Neuronal stem cell (in vitro differentiated cells): ENCODE measurements at regions not wholly inside any gene's neighbourhood (a gene's known extent, or its start where the extent isn't known, plus 50 kb on each side); places are given as distances from the start of the nearest gene placed in this dataset.

Source experiments
- DNase-seq: peaks from one replicate; pipeline ENCODE4 v3.0.0-alpha.2; 2013; ENCODE audit warnings: low spot score
- H2AFZ ChIP-seq: one replicate; pipeline ENCODE4 v1.6.1; 2013; ENCODE audit warnings: mild to moderate bottlenecking, low read length, inconsistent platforms
- H2AK5ac ChIP-seq: 2 replicates; pipeline ENCODE4 v1.6.1; 2013; ENCODE audit warnings: low read depth, mild to moderate bottlenecking, inconsistent platforms, low read length, moderate library complexity, mixed read lengths
- H2BK120ac ChIP-seq: 2 replicates; pipeline ENCODE4 v1.6.1; 2013; ENCODE audit warnings: low read depth, mild to moderate bottlenecking, inconsistent platforms, low read length, moderate library complexity, mixed read lengths
- H2BK12ac ChIP-seq: one replicate; pipeline ENCODE4 v1.6.1; 2013; ENCODE audit warnings: low read length, inconsistent platforms
- H2BK15ac ChIP-seq: 2 replicates; pipeline ENCODE4 v1.6.1; 2013; ENCODE audit warnings: mild to moderate bottlenecking, low read length, inconsistent platforms, mixed read lengths
- H2BK5ac ChIP-seq: one replicate; pipeline ENCODE4 v1.6.1; 2013; ENCODE audit warnings: inconsistent platforms, mild to moderate bottlenecking, low read length, moderate library complexity
- H3K14ac ChIP-seq: one replicate; pipeline ENCODE4 v1.6.1; 2013; ENCODE audit warnings: low read length, inconsistent platforms
- H3K18ac ChIP-seq: 2 replicates; pipeline ENCODE4 v1.6.1; 2013; ENCODE audit warnings: low read length, inconsistent platforms
- H3K23ac ChIP-seq: 2 replicates; pipeline ENCODE4 v1.6.1; 2013; ENCODE audit warnings: low read depth, mild to moderate bottlenecking, mixed read lengths, low read length, inconsistent platforms; ENCODE audit not compliant: poor library complexity
- H3K27ac ChIP-seq: replicated peaks from 3 replicates; pipeline ENCODE4 v1.5.1; 2013; ENCODE audit warnings: low read length, inconsistent platforms
- H3K27me3 ChIP-seq, 3 experiments: 2 replicates each; pipeline ENCODE4 v1.6.1; 2013; ENCODE audit warnings: low read length in 3 of 3, mild to moderate bottlenecking in 2 of 3, inconsistent platforms in 1 of 3, low read depth in 1 of 3, mixed read lengths in 1 of 3, moderate library complexity in 1 of 3; ENCODE audit not compliant: control insufficient read depth in 3 of 3, insufficient read depth in 3 of 3
- H3K36me3 ChIP-seq, 2 donors: replicated peaks in 1 of 2; 2 replicates each; pipeline ENCODE4 v1.6.1; 2013; ENCODE audit warnings: low read length in 2 of 2; ENCODE audit not compliant: control insufficient read depth in 2 of 2, insufficient read depth in 2 of 2
- H3K4ac ChIP-seq: 2 replicates; pipeline ENCODE4 v1.6.1; 2013; ENCODE audit warnings: inconsistent platforms, mild to moderate bottlenecking, low read length, moderate library complexity
- H3K4me1 ChIP-seq, 2 donors: 1 replicate in 1 of 2; 2 replicates in 1 of 2; pipeline ENCODE4 v1.6.1; 2013; ENCODE audit warnings: low read length in 2 of 2, low read depth in 1 of 2; ENCODE audit not compliant: control insufficient read depth in 2 of 2, insufficient read depth in 1 of 2
- H3K4me2 ChIP-seq: one replicate; pipeline ENCODE4 v1.6.1; 2013; ENCODE audit warnings: mild to moderate bottlenecking, low read length, inconsistent platforms; ENCODE audit not compliant: insufficient read depth, poor library complexity, severe bottlenecking
- H3K4me3 ChIP-seq, 2 donors: 2 replicates each; pipeline ENCODE4 v1.5.1; 2013; ENCODE audit warnings: low read length in 2 of 2, mild to moderate bottlenecking in 2 of 2, inconsistent platforms in 1 of 2, moderate library complexity in 1 of 2
- H3K79me1 ChIP-seq: one replicate; pipeline ENCODE4 v1.6.1; 2013; ENCODE audit warnings: low read depth, mild to moderate bottlenecking, inconsistent platforms, low read length, moderate library complexity
- H3K9ac ChIP-seq: one replicate; pipeline ENCODE4 v1.6.1; 2013; ENCODE audit warnings: mild to moderate bottlenecking, low read depth, low read length, inconsistent platforms; ENCODE audit not compliant: poor library complexity
- H3K9me3 ChIP-seq, 2 donors: replicated peaks in 1 of 2; 2 replicates each; pipeline versions ENCODE3 to v1.6.1; 2013; ENCODE audit warnings: low read length in 2 of 2, mild to moderate bottlenecking in 2 of 2, inconsistent platforms in 1 of 2, low read depth in 1 of 2, mixed read lengths in 1 of 2, moderate library complexity in 1 of 2; ENCODE audit not compliant: control insufficient read depth in 2 of 2, insufficient read depth in 1 of 2
- H4K8ac ChIP-seq: one replicate; pipeline ENCODE4 v1.6.1; 2013; ENCODE audit warnings: low read depth, mild to moderate bottlenecking, inconsistent platforms, low read length, moderate library complexity
- H4K91ac ChIP-seq: one replicate; pipeline ENCODE4 v1.6.1; 2013; ENCODE audit warnings: low read length, low read depth, mild to moderate bottlenecking, inconsistent platforms; ENCODE audit not compliant: poor library complexity
- WGBS, 2 donors: extraction: QIAGEN DNeasy Blood & Tissue Kit; methylation state at CpG; one replicate each; pipeline ENCODE4 v1.1.7; 2013; ENCODE audit warnings: missing lambda C conversion rate in 2 of 2, mixed read lengths in 1 of 2; ENCODE audit not compliant: insufficient read length in 2 of 2, insufficient replicate concordance in 1 of 2; ENCODE audit errors: extremely low coverage in 2 of 2; 5-methylcytosine and 5-hydroxymethylcytosine counted together

GRCh38 chr2:142571934-142572333 lies 305.5 kb upstream of the KYNU start:
- no peak for DNase-seq
- H3K36me3 ChIP-seq, result no peaks in the 10 kb centered on the region
- no peak overlapping the region for H3K27ac ChIP-seq
- no peak overlapping the region for H3K14ac ChIP-seq
- no peak overlapping the region for H2BK15ac ChIP-seq
- no peaks in the 10 kb centered on the region for H3K4me1 ChIP-seq
- no peak overlapping the region for H3K4ac ChIP-seq
- no peak overlapping the region for H4K91ac ChIP-seq
- no peak overlapping the region for H2BK120ac ChIP-seq
- 100% methylated on average over 1 to 3 of the region's 4 CpGs for WGBS, 2 donors
- H3K27me3 ChIP-seq, result no peaks in the 10 kb centered on the region
- no peak overlapping the region for H2BK12ac ChIP-seq
- no peak overlapping the region for H2AFZ ChIP-seq
- H3K79me1 ChIP-seq, result no peaks in the 10 kb centered on the region
- no peak overlapping the region for H3K9ac ChIP-seq
- H2AK5ac ChIP-seq, result no peak overlapping the region
- H3K18ac ChIP-seq, result no peak overlapping the region
- no peak overlapping the region for H3K4me3 ChIP-seq
- H3K4me2 ChIP-seq, result no peak overlapping the region
- H3K9me3 ChIP-seq, result no peaks in the 10 kb centered on the region
- no peak overlapping the region for H2BK5ac ChIP-seq
- H3K23ac ChIP-seq, result no peak overlapping the region
- H4K8ac ChIP-seq, result no peak overlapping the region

- H4K8ac ChIP-seq, result no peak overlapping the region
- H3K23ac ChIP-seq, result peak overlapping the region; percentile 29
- no peak overlapping the region for H2BK5ac ChIP-seq
- H2BK12ac ChIP-seq, result peak overlapping the region; percentile 31
- H3K36me3 ChIP-seq, result no peaks in the 10 kb centered on the region
- no peak overlapping the region for H3K4ac ChIP-seq
- no peak overlapping the region for H2BK15ac ChIP-seq
- H3K9ac ChIP-seq, result no peak overlapping the region
- WGBS, 2 donors, result no CpG with 5 or more reads among the region's 8 CpGs
- H3K18ac ChIP-seq, result peak overlapping the region; percentile 66
- H3K9me3 ChIP-seq, result no peaks in the 10 kb centered on the region
- no peaks in the 10 kb centered on the region for H3K79me1 ChIP-seq
- H3K27ac ChIP-seq, result no peak overlapping the region
- H3K4me2 ChIP-seq, result no peak overlapping the region
- no peaks in the 10 kb centered on the region for H3K27me3 ChIP-seq
- peak overlapping the region in 1 of 2 donors; percentile 32 for H3K4me3 ChIP-seq
- H3K14ac ChIP-seq, result peak overlapping the region; percentile 91
- no peak overlapping the region for H2AK5ac ChIP-seq
- no peak overlapping the region for H2BK120ac ChIP-seq
- H3K4me1 ChIP-seq, result no peaks in the 10 kb centered on the region
- peak overlapping the region; percentile 92 for H4K91ac ChIP-seq
- H2AFZ ChIP-seq, result no peak overlapping the region
- no peak for DNase-seq
These were observed 314.6 kb upstream of the KYNU start for GRCh38 chr2:142562900-142563299.

GRCh38 chr2:142561656-142562055 lies 315.8 kb upstream of the KYNU start:
- WGBS, 2 donors, result no CpG with 5 or more reads among the region's 6 CpGs
- no peak overlapping the region for H2BK15ac ChIP-seq
- H3K18ac ChIP-seq, result peak overlapping the region; percentile 28
- H4K91ac ChIP-seq, result no peak overlapping the region
- no peak overlapping the region for H2BK120ac ChIP-seq
- H3K9me3 ChIP-seq, result no peaks in the 10 kb centered on the region
- H3K4me3 ChIP-seq, result no peak overlapping the region
- H3K4me1 ChIP-seq, result peaks cover 0 to 7% of the 10 kb centered on the region in 2 donors
- no peaks in the 10 kb centered on the region for H3K27me3 ChIP-seq
- no peak overlapping the region for H2AFZ ChIP-seq
- no peak overlapping the region for H4K8ac ChIP-seq
- H3K79me1 ChIP-seq, result no peaks in the 10 kb centered on the region
- no peak overlapping the region for H2AK5ac ChIP-seq
- H3K23ac ChIP-seq, result no peak overlapping the region
- peak overlapping the region; percentile 15 for H3K9ac ChIP-seq
- H3K4ac ChIP-seq, result no peak overlapping the region
- H3K27ac ChIP-seq, result no peak overlapping the region
- no peak overlapping the region for H2BK5ac ChIP-seq
- no peak overlapping the region for H2BK12ac ChIP-seq
- no peak for DNase-seq
- no peak overlapping the region for H3K4me2 ChIP-seq
- no peak overlapping the region for H3K14ac ChIP-seq
- no peaks in the 10 kb centered on the region for H3K36me3 ChIP-seq

- no peak for DNase-seq
- H3K4me3 ChIP-seq, result no peak overlapping the region
- H3K27me3 ChIP-seq, result no peaks in the 10 kb centered on the region
- peaks cover 0 to 8% of the 10 kb centered on the region in 2 donors for H3K4me1 ChIP-seq
- no peak overlapping the region for H3K4me2 ChIP-seq
- no peak overlapping the region for H2BK120ac ChIP-seq
- H3K9ac ChIP-seq, result no peak overlapping the region
- H4K91ac ChIP-seq, result no peak overlapping the region
- H3K27ac ChIP-seq, result no peak overlapping the region
- H3K14ac ChIP-seq, result no peak overlapping the region
- H2BK5ac ChIP-seq, result no peak overlapping the region
- peak overlapping the region; percentile 50 for H2AFZ ChIP-seq
- no CpG with 5 or more reads among the region's 1 CpG for WGBS, 2 donors
- no peak overlapping the region for H2BK15ac ChIP-seq
- H2AK5ac ChIP-seq, result no peak overlapping the region
- H4K8ac ChIP-seq, result no peak overlapping the region
- H3K23ac ChIP-seq, result no peak overlapping the region
- H3K9me3 ChIP-seq, result no peaks in the 10 kb centered on the region
- no peak overlapping the region for H3K4ac ChIP-seq
- no peak overlapping the region for H3K18ac ChIP-seq
- H3K36me3 ChIP-seq, result no peaks in the 10 kb centered on the region
- H2BK12ac ChIP-seq, result no peak overlapping the region
- H3K79me1 ChIP-seq, result no peaks in the 10 kb centered on the region
These were observed 320.1 kb upstream of the KYNU start for GRCh38 chr2:142557391-142557790.
